ENCODE measurements at regions not wholly inside any gene's neighbourhood (a gene's known extent, or its start where the extent isn't known, plus 50 kb on each side); places are given as distances from the start of the nearest gene placed in this dataset.
"Not testable (repeated sequence)": the region's sequence is repeated elsewhere in the genome, so short reads cannot be mapped to it uniquely, and the experiment has no call there.

GRCh38 chr12:68481181-68481941, 129.3 kb upstream of the RAP1B start:
- DNase-seq = no peak

- DNase-seq = no peak
Observed at GRCh38 chr12:68482014-68482413, 128.7 kb upstream of the RAP1B start.

- DNase-seq = no peak
Observed at GRCh38 chr12:68482660-68483059, 128.0 kb upstream of the RAP1B start.

GRCh38 chr12:68483592-68484383, 126.9 kb upstream of the RAP1B start:
- DNase-seq = no peak

- DNase-seq = not testable (repeated sequence)
Observed at GRCh38 chr12:68484578-68484977, 126.1 kb upstream of the RAP1B start.

GRCh38 chr12:68486449-68486848, 124.2 kb upstream of the RAP1B start:
- DNase-seq = not testable (repeated sequence)

- no peak for DNase-seq
Observed at GRCh38 chr12:68487721-68488309, 122.9 kb upstream of the RAP1B start.

- DNase-seq = no peak
Observed at GRCh38 chr12:68489273-68489672, 121.4 kb upstream of the RAP1B start.

GRCh38 chr12:68490476-68490875, 120.2 kb upstream of the RAP1B start:
- DNase-seq = no peak

- no peak for DNase-seq
Observed at GRCh38 chr12:68491204-68491960, 119.3 kb upstream of the RAP1B start.

GRCh38 chr12:68495336-68496070, 115.2 kb upstream of the RAP1B start:
- DNase-seq = no peak

- DNase-seq = no peak
Observed at GRCh38 chr12:68497107-68497506, 113.6 kb upstream of the RAP1B start.

- DNase-seq = no peak
Observed at GRCh38 chr12:68497702-68498101, 113.0 kb upstream of the RAP1B start.

- DNase-seq = no peak
Observed at GRCh38 chr12:68498736-68499135, 112.0 kb upstream of the RAP1B start.

- DNase-seq = no peak
Observed at GRCh38 chr12:68499616-68500015, 111.1 kb upstream of the RAP1B start.

GRCh38 chr12:68501226-68501625, 109.5 kb upstream of the RAP1B start:
- no peak for DNase-seq

- DNase-seq = no peak
Observed at GRCh38 chr12:68505970-68506369, 104.7 kb upstream of the RAP1B start.

GRCh38 chr12:68506619-68507018, 104.1 kb upstream of the RAP1B start:
- DNase-seq = no peak

GRCh38 chr12:68507657-68508056, 103.0 kb upstream of the RAP1B start:
- no peak for DNase-seq

- no peak for DNase-seq
Observed at GRCh38 chr12:68508576-68508975, 102.1 kb upstream of the RAP1B start.

- no peak for DNase-seq
Observed at GRCh38 chr12:68509242-68509641, 101.5 kb upstream of the RAP1B start.

GRCh38 chr12:68510397-68510796, 100.3 kb upstream of the RAP1B start:
- DNase-seq = no peak

Data from stimulated activated naive CD4-positive, alpha-beta T cell (primary cell).